Panc1 (cell line): ENCODE measurements at regions not wholly inside any gene's neighbourhood (a gene's known extent, or its start where the extent isn't known, plus 50 kb on each side); places are given as distances from the start of the nearest gene placed in this dataset.

Source experiments
- ATAC-seq: fragments of 200-7000 bp; cut with Tn5 transposase; 2 replicates; pipeline ENCODE4 v1.9.1; 2020; ENCODE audit warnings: mild to moderate bottlenecking, moderate library complexity
- BruUV-seq: library from RNA; stranded (reverse); fragments of 400-500 nt; replicated peaks from 2 replicates; lab custom pipeline; 2021; lab: Mats Ljungman, UMichigan
- CTCF ChIA-PET: fragments of 300-600 bp; sonication (Branson Sonifier 250); formaldehyde crosslinking; loops from one replicate; lab custom pipeline; 2022; ENCODE audit warnings: antibody characterized with exemption; lab: Charles Lee
- POLR2A ChIA-PET: fragments of 300-600 bp; sonication (Branson Sonifier 250); formaldehyde crosslinking; loops from one replicate; lab custom pipeline; 2022; ENCODE audit warnings: antibody characterized with exemption; lab: Charles Lee
- DNase-seq: peaks from one replicate; pipeline ENCODE4 v3.0.0-alpha.2; 2010; ENCODE audit warnings: low read depth, low spot score
- H3K27ac ChIP-seq: 2 replicates; pipeline ENCODE4 v1.5.1; 2011; ENCODE audit warnings: mild to moderate bottlenecking, low read length, inconsistent platforms
- H3K27me3 ChIP-seq: fragments of 200-500 bp; sonication (Bioruptor generic); 2 replicates; pipeline ENCODE4 v1.6.0; 2014; ENCODE audit warnings: low read length, inconsistent platforms; ENCODE audit not compliant: control insufficient read depth, insufficient read depth
- H3K36me3 ChIP-seq: fragments of 200-500 bp; sonication (Bioruptor generic); 2 replicates; pipeline ENCODE4 v1.5.1; 2014; ENCODE audit warnings: inconsistent platforms, mild to moderate bottlenecking, low read length, moderate library complexity; ENCODE audit not compliant: control insufficient read depth, insufficient read depth
- H3K4me1 ChIP-seq: 2 replicates; pipeline ENCODE4 v1.5.1; 2011; ENCODE audit warnings: inconsistent platforms, mild to moderate bottlenecking, low read length, moderate library complexity; ENCODE audit not compliant: control insufficient read depth, insufficient read depth
- H3K4me3 ChIP-seq, 2 experiments: 2 replicates each; pipeline ENCODE4 v1.5.1; 2011 to 2012; ENCODE audit warnings: low read depth in 2 of 2, low read length in 2 of 2, mild to moderate bottlenecking in 2 of 2, inconsistent platforms in 1 of 2, moderate library complexity in 1 of 2
- H3K9me3 ChIP-seq: fragments of 200-500 bp; sonication (Bioruptor generic); 2 replicates; pipeline ENCODE4 v1.5.1; 2014; ENCODE audit warnings: low read depth, mild to moderate bottlenecking, inconsistent platforms, low read length, moderate library complexity; ENCODE audit not compliant: control insufficient read depth, insufficient read depth
- CTCF ChIP-seq: fragments of 450-650 bp; IDR thresholded peaks from 2 replicates; pipeline ENCODE4 v1.5.1; 2017; ENCODE audit warnings: mild to moderate bottlenecking
- POLR2AphosphoS5 ChIP-seq: IDR thresholded peaks from 2 replicates; pipeline ENCODE4 v1.6.1; 2012; ENCODE audit warnings: mild to moderate bottlenecking, low read depth, low read length, moderate library complexity
- REST ChIP-seq, 2 experiments: IDR thresholded peaks; 2 replicates each; pipeline ENCODE4 v1.6.1; 2011 to 2012; ENCODE audit warnings: low read depth in 2 of 2, control low read depth in 1 of 2, low read length in 1 of 2, mild to moderate bottlenecking in 1 of 2, moderate library complexity in 1 of 2; ENCODE audit not compliant: insufficient read depth in 1 of 2
- SIN3A ChIP-seq: IDR thresholded peaks from 2 replicates; pipeline ENCODE4 v1.6.1; 2012; ENCODE audit warnings: low read depth, mild to moderate bottlenecking, low read length, moderate library complexity, borderline replicate concordance; ENCODE audit not compliant: insufficient read depth
- TCF7L2 ChIP-seq: IDR thresholded peaks from 2 replicates; pipeline ENCODE4 v1.6.1; 2011; ENCODE audit warnings: mild to moderate bottlenecking, low read depth, low read length, inconsistent platforms
- in situ Hi-C: cut with HindIII; loops from 2 replicates; pipeline ENCODE4 v1.10.0; 2016; ENCODE audit warnings: low sequenced_read_pairs, low pct_unique_long_range_greater_than_20kb
- intact Hi-C: fragments of 100-400 bp; cut with micrococcal nuclease; formaldehyde crosslinking; loops from one replicate; pipeline ENCODE4 v1.10.0; 2022; ENCODE audit not compliant: unreplicated experiment

- in situ Hi-C loops: no loop called here
- ATAC-seq: no peak
- no peak for DNase-seq
- no peaks in the 10 kb centered on the region for H3K36me3 ChIP-seq
- H3K27ac ChIP-seq: no peak overlapping the region
- no TSS peak for BruUV-seq
- H3K4me3 ChIP-seq: no peak overlapping the region
- intact Hi-C loops: no loop called here
- no peaks in the 10 kb centered on the region for H3K27me3 ChIP-seq
- ChIA-PET CTCF (no interaction called here), POLR2A (no interaction called here)
- no peaks in the 10 kb centered on the region for H3K4me1 ChIP-seq
- TF ChIP-seq SIN3A: no peak
- no peak for TF ChIP-seq TCF7L2
- no peak for TF ChIP-seq CTCF
- no peak for TF ChIP-seq REST (IDR thresholded peaks at IDR 0.05; ENCODE audit: insufficient read depth in 1 of 2, low read depth in 2 of 2, low read length in 1 of 2)
- TF ChIP-seq POLR2AphosphoS5: no peak
- H3K9me3 ChIP-seq: no peaks in the 10 kb centered on the region
These were observed 126.2 kb upstream of the ZNF91 start for GRCh38 chr19:23521471-23521870.

GRCh38 chr19:23520441-23520840 lies 125.2 kb upstream of the ZNF91 start:
- intact Hi-C loops (no loop called here), in situ Hi-C loops (no loop called here)
- TF ChIP-seq POLR2AphosphoS5: no peak
- no peak for TF ChIP-seq CTCF
- no peak for TF ChIP-seq SIN3A
- no peak for TF ChIP-seq TCF7L2
- TF ChIP-seq REST (IDR thresholded peaks at IDR 0.05; ENCODE audit: insufficient read depth in 1 of 2, low read depth in 2 of 2, low read length in 1 of 2): no peak
- Histone ChIP-seq H3K9me3 (no peaks in the 10 kb centered on the region), H3K27ac (no peak overlapping the region), H3K4me1 (no peaks in the 10 kb centered on the region), H3K4me3 (no peak overlapping the region), H3K36me3 (no peaks in the 10 kb centered on the region), H3K27me3 (no peaks in the 10 kb centered on the region)
- no peak for DNase-seq
- ChIA-PET POLR2A (no interaction called here), CTCF (no interaction called here)
- no TSS peak for BruUV-seq
- ATAC-seq: no peak
